ENCODE measurements at regions not wholly inside any gene's neighbourhood (a gene's known extent, or its start where the extent isn't known, plus 50 kb on each side); places are given as distances from the start of the nearest gene placed in this dataset.

DNA sequence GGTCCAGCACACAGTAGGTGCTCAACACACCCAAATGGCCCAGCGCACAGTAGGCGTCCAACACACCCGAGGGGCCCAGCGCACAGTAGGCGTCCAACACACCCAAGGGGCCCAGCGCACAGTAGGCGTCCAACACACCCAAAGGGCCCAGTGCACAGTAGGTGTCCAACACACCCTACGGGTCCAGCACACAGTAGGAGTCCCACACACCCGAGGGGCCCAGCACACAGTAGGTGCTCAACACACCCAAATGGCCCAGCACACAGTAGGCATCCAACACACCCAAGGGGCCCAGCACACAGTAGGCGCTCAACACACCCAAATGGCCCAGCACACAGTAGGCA lies 80.8 kb downstream of the FOXL3 start (continued):
- TF ChIP-seq, protein P1, sequence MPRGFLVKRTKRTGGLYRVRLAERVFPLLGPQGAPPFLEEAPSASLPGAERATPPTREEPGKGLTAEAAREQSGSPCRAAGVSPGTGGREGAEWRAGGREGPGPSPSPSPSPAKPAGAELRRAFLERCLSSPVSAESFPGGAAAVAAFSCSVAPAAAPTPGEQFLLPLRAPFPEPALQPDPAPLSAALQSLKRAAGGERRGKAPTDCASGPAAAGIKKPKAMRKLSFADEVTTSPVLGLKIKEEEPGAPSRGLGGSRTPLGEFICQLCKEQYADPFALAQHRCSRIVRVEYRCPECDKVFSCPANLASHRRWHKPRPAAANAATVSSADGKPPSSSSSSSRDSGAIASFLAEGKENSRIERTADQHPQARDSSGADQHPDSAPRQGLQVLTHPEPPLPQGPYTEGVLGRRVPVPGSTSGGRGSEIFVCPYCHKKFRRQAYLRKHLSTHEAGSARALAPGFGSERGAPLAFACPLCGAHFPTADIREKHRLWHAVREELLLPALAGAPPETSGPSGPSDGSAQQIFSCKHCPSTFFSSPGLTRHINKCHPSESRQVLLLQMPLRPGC (tag by site-specific recombination; IDR thresholded peaks at IDR 0.05) = no peak
- TF ChIP-seq, protein P2, sequence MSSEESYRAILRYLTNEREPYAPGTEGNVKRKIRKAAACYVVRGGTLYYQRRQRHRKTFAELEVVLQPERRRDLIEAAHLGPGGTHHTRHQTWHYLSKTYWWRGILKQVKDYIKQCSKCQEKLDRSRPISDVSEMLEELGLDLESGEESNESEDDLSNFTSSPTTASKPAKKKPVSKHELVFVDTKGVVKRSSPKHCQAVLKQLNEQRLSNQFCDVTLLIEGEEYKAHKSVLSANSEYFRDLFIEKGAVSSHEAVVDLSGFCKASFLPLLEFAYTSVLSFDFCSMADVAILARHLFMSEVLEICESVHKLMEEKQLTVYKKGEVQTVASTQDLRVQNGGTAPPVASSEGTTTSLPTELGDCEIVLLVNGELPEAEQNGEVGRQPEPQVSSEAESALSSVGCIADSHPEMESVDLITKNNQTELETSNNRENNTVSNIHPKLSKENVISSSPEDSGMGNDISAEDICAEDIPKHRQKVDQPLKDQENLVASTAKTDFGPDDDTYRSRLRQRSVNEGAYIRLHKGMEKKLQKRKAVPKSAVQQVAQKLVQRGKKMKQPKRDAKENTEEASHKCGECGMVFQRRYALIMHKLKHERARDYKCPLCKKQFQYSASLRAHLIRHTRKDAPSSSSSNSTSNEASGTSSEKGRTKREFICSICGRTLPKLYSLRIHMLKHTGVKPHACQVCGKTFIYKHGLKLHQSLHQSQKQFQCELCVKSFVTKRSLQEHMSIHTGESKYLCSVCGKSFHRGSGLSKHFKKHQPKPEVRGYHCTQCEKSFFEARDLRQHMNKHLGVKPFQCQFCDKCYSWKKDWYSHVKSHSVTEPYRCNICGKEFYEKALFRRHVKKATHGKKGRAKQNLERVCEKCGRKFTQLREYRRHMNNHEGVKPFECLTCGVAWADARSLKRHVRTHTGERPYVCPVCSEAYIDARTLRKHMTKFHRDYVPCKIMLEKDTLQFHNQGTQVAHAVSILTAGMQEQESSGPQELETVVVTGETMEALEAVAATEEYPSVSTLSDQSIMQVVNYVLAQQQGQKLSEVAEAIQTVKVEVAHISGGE (tag by site-specific recombination; conservative IDR thresholded peaks at IDR 0.05; ENCODE audit: low read depth) = no peak
- TF ChIP-seq ZNF549 (tag by site-specific recombination; IDR thresholded peaks at IDR 0.05) = no peak
- TF ChIP-seq, protein P3, sequence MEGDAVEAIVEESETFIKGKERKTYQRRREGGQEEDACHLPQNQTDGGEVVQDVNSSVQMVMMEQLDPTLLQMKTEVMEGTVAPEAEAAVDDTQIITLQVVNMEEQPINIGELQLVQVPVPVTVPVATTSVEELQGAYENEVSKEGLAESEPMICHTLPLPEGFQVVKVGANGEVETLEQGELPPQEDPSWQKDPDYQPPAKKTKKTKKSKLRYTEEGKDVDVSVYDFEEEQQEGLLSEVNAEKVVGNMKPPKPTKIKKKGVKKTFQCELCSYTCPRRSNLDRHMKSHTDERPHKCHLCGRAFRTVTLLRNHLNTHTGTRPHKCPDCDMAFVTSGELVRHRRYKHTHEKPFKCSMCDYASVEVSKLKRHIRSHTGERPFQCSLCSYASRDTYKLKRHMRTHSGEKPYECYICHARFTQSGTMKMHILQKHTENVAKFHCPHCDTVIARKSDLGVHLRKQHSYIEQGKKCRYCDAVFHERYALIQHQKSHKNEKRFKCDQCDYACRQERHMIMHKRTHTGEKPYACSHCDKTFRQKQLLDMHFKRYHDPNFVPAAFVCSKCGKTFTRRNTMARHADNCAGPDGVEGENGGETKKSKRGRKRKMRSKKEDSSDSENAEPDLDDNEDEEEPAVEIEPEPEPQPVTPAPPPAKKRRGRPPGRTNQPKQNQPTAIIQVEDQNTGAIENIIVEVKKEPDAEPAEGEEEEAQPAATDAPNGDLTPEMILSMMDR (tag by site-specific recombination; IDR thresholded peaks at IDR 0.05) = no peak
- no peak for TF ChIP-seq ZNF830 (tag by site-specific recombination; IDR thresholded peaks at IDR 0.05; ENCODE audit: low read depth)
- TF ChIP-seq ZSCAN16 (tag by site-specific recombination; IDR thresholded peaks at IDR 0.05) = no peak
- no peak for TF ChIP-seq ZNF211 (tag by site-specific recombination; IDR thresholded peaks at IDR 0.05; ENCODE audit: low read depth)
- no peak for TF ChIP-seq ZBTB20 (tag by site-specific recombination; IDR thresholded peaks at IDR 0.05)
- TF ChIP-seq ZNF157 (tag by site-specific recombination; IDR thresholded peaks at IDR 0.05) = no peak

DNA sequence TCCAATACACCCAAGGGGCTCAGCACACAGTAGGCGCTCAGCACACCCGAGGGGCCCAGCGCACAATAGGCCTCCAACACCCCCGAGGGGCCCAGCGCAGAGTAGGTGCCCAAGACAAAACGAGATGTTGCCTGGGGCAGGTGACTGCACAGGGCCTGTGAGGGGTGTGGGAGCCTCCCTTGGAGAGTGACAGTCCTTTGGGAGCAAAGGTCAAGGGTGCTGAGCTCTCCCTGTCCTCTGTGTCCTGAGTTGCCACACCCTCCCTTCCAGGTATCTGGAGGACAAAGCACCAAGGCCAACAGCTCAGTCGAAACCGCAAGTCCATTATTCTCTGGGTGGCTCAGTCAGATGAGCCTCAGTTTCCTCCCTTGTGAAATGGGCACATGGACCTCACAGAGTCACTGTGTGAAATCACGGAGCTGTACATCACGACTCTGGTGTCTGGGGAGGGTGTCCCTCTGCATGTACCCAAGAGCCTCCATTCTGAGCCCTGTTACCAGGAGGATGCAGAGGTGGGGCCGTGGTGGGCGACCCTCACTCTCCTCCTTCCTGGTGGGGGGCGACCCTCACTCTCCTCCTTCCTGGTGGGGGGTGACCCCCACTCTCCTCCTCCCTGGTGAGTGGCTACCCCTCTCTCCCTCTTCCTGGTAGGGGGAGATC lies 81.3 kb downstream of the FOXL3 start:
- H3K4me1 ChIP-seq (ENCODE audit: control insufficient read depth, insufficient read depth, low read length) = no peaks in the 10 kb centered on the region
- H3K4me3 ChIP-seq (ENCODE audit: low read depth, low read length) = no peak overlapping the region
- TF ChIP-seq, protein P4, sequence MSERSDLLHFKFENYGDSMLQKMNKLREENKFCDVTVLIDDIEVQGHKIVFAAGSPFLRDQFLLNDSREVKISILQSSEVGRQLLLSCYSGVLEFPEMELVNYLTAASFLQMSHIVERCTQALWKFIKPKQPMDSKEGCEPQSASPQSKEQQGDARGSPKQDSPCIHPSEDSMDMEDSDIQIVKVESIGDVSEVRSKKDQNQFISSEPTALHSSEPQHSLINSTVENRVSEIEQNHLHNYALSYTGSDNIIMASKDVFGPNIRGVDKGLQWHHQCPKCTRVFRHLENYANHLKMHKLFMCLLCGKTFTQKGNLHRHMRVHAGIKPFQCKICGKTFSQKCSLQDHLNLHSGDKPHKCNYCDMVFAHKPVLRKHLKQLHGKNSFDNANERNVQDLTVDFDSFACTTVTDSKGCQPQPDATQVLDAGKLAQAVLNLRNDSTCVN (tag by site-specific recombination; optimal IDR thresholded peaks at IDR 0.05) = peak; percentile 5
- peak; percentile 62 for TF ChIP-seq GLIS1 (tag by site-specific recombination; IDR thresholded peaks at IDR 0.05)
- 0 out of 2 replicates have a peak, but pooled peaks have one; percentile 30 for TF ChIP-seq ZNF121 (tag by site-specific recombination; IDR thresholded peaks at IDR 0.05)
- peak; percentile 38 for TF ChIP-seq GLIS2 (tag by site-specific recombination; IDR thresholded peaks at IDR 0.05)
- TF ChIP-seq, protein P5, sequence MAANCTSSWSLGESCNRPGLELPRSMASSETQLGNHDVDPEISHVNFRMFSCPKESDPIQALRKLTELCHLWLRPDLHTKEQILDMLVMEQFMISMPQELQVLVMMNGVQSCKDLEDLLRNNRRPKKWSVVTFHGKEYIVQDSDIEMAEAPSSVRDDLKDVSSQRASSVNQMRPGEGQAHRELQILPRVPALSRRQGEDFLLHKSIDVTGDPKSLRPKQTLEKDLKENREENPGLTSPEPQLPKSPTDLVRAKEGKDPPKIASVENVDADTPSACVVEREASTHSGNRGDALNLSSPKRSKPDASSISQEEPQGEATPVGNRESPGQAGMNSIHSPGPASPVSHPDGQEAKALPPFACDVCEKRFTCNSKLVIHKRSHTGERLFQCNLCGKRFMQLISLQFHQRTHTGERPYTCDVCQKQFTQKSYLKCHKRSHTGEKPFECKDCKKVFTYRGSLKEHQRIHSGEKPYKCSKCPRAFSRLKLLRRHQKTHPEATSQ (tag by site-specific recombination; IDR thresholded peaks at IDR 0.05) = 0 out of 2 replicates have a peak, but pooled peaks have one; percentile 5
- no peak for TF ChIP-seq ZNF558 (tag by site-specific recombination; IDR thresholded peaks at IDR 0.05)
- no peak for TF ChIP-seq ZNF366 (tag by site-specific recombination; conservative IDR thresholded peaks at IDR 0.05)
- TF ChIP-seq, protein P6, sequence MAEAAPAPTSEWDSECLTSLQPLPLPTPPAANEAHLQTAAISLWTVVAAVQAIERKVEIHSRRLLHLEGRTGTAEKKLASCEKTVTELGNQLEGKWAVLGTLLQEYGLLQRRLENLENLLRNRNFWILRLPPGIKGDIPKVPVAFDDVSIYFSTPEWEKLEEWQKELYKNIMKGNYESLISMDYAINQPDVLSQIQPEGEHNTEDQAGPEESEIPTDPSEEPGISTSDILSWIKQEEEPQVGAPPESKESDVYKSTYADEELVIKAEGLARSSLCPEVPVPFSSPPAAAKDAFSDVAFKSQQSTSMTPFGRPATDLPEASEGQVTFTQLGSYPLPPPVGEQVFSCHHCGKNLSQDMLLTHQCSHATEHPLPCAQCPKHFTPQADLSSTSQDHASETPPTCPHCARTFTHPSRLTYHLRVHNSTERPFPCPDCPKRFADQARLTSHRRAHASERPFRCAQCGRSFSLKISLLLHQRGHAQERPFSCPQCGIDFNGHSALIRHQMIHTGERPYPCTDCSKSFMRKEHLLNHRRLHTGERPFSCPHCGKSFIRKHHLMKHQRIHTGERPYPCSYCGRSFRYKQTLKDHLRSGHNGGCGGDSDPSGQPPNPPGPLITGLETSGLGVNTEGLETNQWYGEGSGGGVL (tag by site-specific recombination; IDR thresholded peaks at IDR 0.05) = 0 out of 2 replicates have a peak, but pooled peaks have one; percentile 15
- peak; percentile 25; the same call in 1 of the 2 replicates for TF ChIP-seq ZIC2 (tag by site-specific recombination; IDR thresholded peaks at IDR 0.05)
- TF ChIP-seq, protein P7, sequence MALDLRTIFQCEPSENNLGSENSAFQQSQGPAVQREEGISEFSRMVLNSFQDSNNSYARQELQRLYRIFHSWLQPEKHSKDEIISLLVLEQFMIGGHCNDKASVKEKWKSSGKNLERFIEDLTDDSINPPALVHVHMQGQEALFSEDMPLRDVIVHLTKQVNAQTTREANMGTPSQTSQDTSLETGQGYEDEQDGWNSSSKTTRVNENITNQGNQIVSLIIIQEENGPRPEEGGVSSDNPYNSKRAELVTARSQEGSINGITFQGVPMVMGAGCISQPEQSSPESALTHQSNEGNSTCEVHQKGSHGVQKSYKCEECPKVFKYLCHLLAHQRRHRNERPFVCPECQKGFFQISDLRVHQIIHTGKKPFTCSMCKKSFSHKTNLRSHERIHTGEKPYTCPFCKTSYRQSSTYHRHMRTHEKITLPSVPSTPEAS (tag by site-specific recombination; IDR thresholded peaks at IDR 0.05) = no peak
- TF ChIP-seq BCL11A (tag by site-specific recombination; IDR thresholded peaks at IDR 0.05; ENCODE audit: low read depth) = peak; percentile 59; the same call in 1 of the 2 replicates
- no peak for TF ChIP-seq SP2 (tag by site-specific recombination; IDR thresholded peaks at IDR 0.05)
- ChIA-PET POLR2A (no interaction called here), CTCF (no interaction called here)
- no peak overlapping the region for H3K27ac ChIP-seq (ENCODE audit: extremely low read depth, low read depth, low read length)
- H3K36me3 ChIP-seq (ENCODE audit: control insufficient read depth in 2 of 2, insufficient read depth in 1 of 2, low read length in 2 of 2) = no peaks in the 10 kb centered on the region
- H3K9me3 ChIP-seq (ENCODE audit: control insufficient read depth, insufficient read depth, low read depth, low read length) = no peaks in the 10 kb centered on the region

All from HEK293 (cell line).